Left renal pelvis (tissue), 4 donors: ENCODE measurements at regions not wholly inside any gene's neighbourhood (a gene's known extent, or its start where the extent isn't known, plus 50 kb on each side); places are given as distances from the start of the nearest gene placed in this dataset.

Experiments used
- DNase-seq, 4 donors: peaks; one replicate each; pipeline ENCODE4 v3.0.0-alpha.2; 2013; ENCODE audit warnings: low read depth in 4 of 4, low spot score in 3 of 4

- no peak for DNase-seq
These were observed 98.7 kb upstream of the NPTX2 start for GRCh38 chr7:98518159-98518947.

- DNase-seq = no peak
These were observed 101.9 kb upstream of the NPTX2 start for GRCh38 chr7:98515201-98515600.

DNA sequence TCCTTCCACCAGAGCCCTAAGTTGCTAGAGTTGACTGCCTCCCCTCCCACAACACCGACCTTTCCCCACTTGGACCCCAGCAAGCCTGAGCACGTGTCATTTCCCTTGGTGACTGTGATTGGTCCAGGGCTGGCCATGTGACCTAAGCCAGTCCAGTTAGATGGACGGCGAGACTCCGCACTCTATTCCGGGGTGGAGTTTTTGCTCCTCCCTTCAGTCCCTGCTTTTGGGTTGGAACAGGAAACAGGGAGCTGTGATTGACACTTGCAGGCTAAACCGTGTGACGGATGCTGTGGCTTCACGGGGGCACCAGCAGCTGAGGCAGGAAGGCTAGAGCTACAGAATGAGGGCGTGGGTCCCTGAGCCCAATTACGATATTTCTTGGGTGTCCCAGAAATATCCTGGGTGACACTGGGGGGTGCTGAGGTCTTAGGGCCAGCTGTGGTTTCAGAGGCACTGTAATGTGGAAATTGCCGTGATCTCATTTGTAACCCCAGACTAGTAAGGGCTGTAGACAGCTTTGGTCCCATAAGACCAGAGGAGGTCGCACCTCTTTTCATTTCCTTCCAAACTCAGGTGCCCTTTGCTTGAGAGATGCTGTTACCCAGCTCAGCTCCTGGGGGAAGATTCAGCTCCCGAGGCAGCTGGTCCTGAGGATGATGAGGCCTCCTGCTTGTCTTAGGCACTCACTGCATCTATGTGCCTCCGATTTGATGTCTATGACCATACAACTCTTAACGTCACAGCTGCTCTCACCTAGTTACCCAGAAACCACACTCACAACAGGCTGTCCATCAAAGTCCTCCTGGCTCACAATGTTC lies 102.7 kb upstream of the NPTX2 start:
- no peak for DNase-seq

DNA sequence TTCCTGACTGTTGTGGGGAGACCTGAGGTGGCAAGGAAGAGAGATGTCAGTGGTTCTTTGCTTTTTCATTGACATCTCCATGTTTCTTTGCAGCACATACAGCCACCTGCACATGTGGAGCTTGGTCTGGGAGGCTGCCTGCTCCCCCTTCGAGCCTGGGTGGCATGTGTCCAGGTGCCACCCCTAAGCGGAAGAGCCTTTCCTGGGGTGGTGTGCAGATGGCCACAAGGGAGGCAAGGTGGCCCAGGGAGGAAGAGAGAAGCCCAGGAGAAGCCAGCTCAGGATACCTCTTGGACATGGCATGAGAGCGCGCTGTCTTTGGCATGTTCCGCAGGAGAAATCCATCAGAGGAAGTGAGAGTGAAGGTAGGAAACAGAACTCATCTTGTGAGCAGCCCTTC lies 105.9 kb upstream of the NPTX2 start:
- no peak for DNase-seq

DNA sequence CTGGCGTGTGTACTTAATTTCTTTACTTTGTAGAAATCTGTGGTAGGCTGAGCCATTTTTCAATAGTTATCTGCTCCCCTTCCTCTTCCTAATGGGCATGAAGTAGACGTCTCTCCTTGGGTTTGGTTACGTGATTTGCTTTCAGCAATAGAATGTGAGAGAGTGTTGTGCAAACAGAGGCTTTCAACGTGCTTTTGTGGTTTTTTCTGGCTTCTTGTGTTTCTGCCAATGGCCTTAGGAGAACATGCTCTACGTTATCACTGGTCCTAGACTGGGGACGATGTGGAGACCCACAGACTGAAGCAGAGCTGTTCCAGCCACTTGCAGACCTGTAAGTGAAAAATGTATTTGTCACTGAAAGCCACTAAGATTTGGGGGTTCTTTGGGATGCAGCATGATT lies 107.2 kb upstream of the NPTX2 start:
- no peak for DNase-seq

GRCh38 chr7:98506471-98506870 lies 105.6 kb upstream of the BAIAP2L1 start:
- no peak for DNase-seq

GRCh38 chr7:98500764-98501163 lies 99.9 kb upstream of the BAIAP2L1 start:
- peak in 1 of 4 donors; percentile 14 for DNase-seq

DNA sequence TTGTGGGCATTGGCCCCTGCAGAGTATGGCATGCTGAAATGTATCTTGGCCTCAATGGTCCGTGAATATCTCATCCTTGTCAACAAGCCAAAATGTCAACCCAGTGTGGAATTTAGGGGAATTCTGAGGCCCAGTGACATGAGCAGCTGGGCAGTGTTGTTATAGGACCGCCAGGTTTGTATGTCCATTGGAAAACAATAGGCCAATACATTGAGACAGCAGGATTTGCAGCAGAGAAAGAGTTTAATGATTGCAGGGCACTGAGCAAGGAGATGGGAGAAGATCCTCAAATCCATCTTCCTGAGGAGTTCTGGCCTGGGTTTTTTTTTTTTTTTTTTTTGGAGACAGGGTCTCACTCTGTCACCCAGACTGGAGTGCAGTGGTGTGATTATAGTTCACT lies 95.7 kb upstream of the BAIAP2L1 start:
- no peak for DNase-seq

- DNase-seq = no peak
These were observed 94.5 kb upstream of the BAIAP2L1 start for GRCh38 chr7:98495200-98495955.

- no peak for DNase-seq
These were observed 92.3 kb upstream of the BAIAP2L1 start for GRCh38 chr7:98493030-98493778.

GRCh38 chr7:98488167-98488566 lies 87.3 kb upstream of the BAIAP2L1 start:
- DNase-seq = no peak

GRCh38 chr7:98483964-98484545 lies 83.2 kb upstream of the BAIAP2L1 start:
- DNase-seq = no peak

- no peak for DNase-seq
These were observed 82.5 kb upstream of the BAIAP2L1 start for GRCh38 chr7:98483276-98483963.

DNA sequence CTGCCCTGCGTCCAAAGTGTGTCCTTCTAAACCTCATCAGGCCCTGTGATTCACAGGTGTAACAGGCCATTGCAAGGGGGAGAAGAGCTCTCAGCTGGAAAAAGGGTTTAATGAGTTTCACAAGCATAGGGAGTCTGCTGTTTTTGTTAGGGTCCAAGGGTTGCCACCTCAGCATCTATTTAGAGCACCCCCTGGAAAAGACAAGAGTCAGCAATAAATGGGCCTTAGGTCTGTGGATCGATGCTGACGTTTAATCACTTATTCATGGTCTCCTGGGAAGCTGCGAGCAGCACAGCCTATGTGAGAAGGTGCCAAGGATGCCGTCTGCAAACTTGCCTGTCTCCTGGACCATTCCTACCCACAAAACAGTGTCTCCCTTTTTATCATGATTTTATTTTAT lies 78.4 kb upstream of the BAIAP2L1 start:
- no peak for DNase-seq

- DNase-seq = no peak
These were observed 74.5 kb upstream of the BAIAP2L1 start for GRCh38 chr7:98475352-98475751.

GRCh38 chr7:98474558-98474957 lies 73.7 kb upstream of the BAIAP2L1 start:
- no peak for DNase-seq

- peak in 1 of 4 donors; percentile 44 for DNase-seq
These were observed 71.6 kb upstream of the BAIAP2L1 start for GRCh38 chr7:98472521-98472954.

DNA sequence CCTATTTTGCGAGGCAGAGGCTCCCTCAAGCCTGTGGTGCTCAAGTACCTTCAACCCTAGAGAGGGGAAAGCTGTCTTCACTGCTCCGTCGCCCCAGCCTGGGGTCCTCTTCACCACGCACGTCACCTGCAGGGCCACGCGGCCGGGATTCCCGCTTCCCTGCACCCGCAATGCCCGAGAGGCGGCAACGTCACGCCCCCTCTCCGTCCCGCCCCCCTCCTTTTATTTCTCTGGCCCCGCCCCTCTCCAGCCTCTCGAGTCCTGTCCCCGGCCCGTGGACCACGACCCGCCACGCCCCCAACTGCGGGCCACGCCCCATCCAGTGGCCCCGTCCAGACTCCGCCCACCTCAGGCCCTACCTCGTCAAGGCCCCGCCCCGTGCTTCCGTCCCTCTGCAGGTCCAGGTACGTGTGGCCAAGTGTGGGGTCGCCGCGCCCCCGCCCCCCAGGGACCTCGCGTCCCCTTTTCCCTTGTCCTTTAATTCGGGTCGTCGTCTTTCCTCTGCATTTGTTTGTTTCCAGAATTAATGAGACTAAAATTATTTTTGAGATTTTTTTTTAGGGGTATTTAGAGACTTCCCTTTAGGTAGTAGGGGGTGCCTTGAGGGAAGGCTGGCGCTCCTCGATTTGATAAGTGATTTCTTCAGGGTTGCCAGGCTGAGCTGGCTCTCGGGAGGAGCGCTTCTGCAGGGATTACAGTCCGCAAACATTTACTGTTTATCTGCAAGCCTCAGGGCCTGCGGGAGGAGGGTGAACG lies 69.8 kb upstream of the BAIAP2L1 start:
- peak in 1 of 4 donors; percentile 17 for DNase-seq

DNA sequence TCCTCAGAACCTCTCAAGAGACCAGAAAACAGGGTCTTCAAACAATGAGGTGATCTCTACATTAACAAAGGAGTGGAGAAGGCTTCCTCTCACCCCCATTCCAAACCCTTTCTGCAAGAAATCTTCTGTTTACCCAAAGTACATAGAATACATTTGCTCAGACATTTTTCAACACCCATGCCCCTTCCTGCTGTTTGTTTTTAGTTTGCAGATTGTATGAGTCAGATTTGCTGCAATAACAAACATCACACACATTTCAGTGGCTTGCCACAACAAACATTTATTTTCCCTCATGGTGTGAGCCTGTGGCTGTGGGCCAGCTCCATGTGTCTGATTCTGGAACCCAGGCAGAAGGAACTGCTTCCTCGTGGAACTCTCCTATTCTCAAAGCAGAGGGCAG lies 68.2 kb upstream of the BAIAP2L1 start:
- DNase-seq = no peak
